A549 (cell line): ENCODE measurements at regions not wholly inside any gene's neighbourhood (a gene's known extent, or its start where the extent isn't known, plus 50 kb on each side); places are given as distances from the start of the nearest gene placed in this dataset.

ENCODE experiments used
- ATAC-seq, 2 experiments: fragments of 200-7000 bp in 1 of 2; fragments of >200 bp in 1 of 2; cut with Nextera tagmentation in 1 of 2; cut with Tn5 transposase in 1 of 2; 3 replicates each; pipeline versions ENCODE4 v1.8.0 to v1.9.1; 2018 to 2020; ENCODE audit warnings: mild to moderate bottlenecking in 1 of 2, moderate library complexity in 1 of 2
- CTCF ChIA-PET: fragments of 300-600 bp; sonication (Branson Sonifier 250); formaldehyde crosslinking; extraction: SDS; loops from one replicate; lab custom pipeline; 2021; ENCODE audit warnings: antibody characterized with exemption, inconsistent platforms; lab: Yijun Ruan, JAX
- POLR2A ChIA-PET: fragments of 350-600 bp; formaldehyde crosslinking; extraction: SDS; loops from one replicate; lab custom pipeline; 2021; ENCODE audit warnings: antibody characterized with exemption, inconsistent platforms; lab: Yijun Ruan, JAX
- DNase-seq, 2 experiments: peaks; one replicate each; pipeline versions ENCODE4 v3.0.0 to v3.0.0-alpha.2; 2011 to 2016; ENCODE audit warnings: low read depth in 1 of 2, low spot score in 1 of 2
- FAIRE-seq: peaks from 2 replicates; lab custom pipeline; 2011; peaks lifted over from hg19 to GRCh38; lab: Jason Lieb, UNC
- H3K27ac ChIP-seq, 2 experiments: fragments of >200 bp; sonication (Bioruptor Twin); formaldehyde crosslinking; 3 replicates each; pipeline ENCODE4 v1.5.1; 2016 to 2017
- H3K4me1 ChIP-seq: fragments of >200 bp; sonication (Bioruptor Twin); formaldehyde crosslinking; 3 replicates; pipeline ENCODE4 v1.6.1; 2016
- H3K4me2 ChIP-seq: fragments of >200 bp; sonication (Bioruptor Twin); formaldehyde crosslinking; 3 replicates; pipeline ENCODE4 v1.6.1; 2016
- H3K4me3 ChIP-seq: fragments of >200 bp; sonication (Bioruptor Twin); formaldehyde crosslinking; 3 replicates; pipeline ENCODE4 v1.5.1; 2016
- H3K9me3 ChIP-seq: fragments of >200 bp; sonication (Bioruptor Twin); formaldehyde crosslinking; 3 replicates; pipeline ENCODE4 v1.6.1; 2016
- BHLHE40 ChIP-seq: IDR thresholded peaks from 2 replicates; pipeline ENCODE4 v1.6.1; 2012; ENCODE audit warnings: low read depth, low read length, inconsistent platforms
- CBX2 ChIP-seq: fragments of 200-600 bp; sonication (generic); IDR thresholded peaks from 2 replicates; pipeline ENCODE4 v1.6.1; 2016; ENCODE audit warnings: low read depth, mild to moderate bottlenecking, borderline replicate concordance
- CBX8 ChIP-seq: fragments of 200-600 bp; sonication (generic); IDR thresholded peaks from 2 replicates; pipeline ENCODE4 v1.6.1; 2016
- CHD2 ChIP-seq: fragments of 150-350 bp; IDR thresholded peaks from 2 replicates; pipeline ENCODE4 v1.6.1; 2014; ENCODE audit warnings: low read length; ENCODE audit not compliant: partially characterized antibody
- CHD4 ChIP-seq: fragments of 200-600 bp; sonication (generic); IDR thresholded peaks from 2 replicates; pipeline ENCODE4 v1.6.1; 2016; ENCODE audit warnings: antibody characterized with exemption, mild to moderate bottlenecking, borderline replicate concordance
- CTCF ChIP-seq: fragments of >200 bp; sonication (Bioruptor Twin); formaldehyde crosslinking; IDR thresholded peaks from 3 replicates; pipeline ENCODE4 v1.5.1; 2016
- E2F6 ChIP-seq: IDR thresholded peaks from 2 replicates; pipeline ENCODE4 v1.6.1; 2012; ENCODE audit warnings: low read depth, borderline replicate concordance
- EHMT2 ChIP-seq: fragments of 200-600 bp; sonication (generic); IDR thresholded peaks from 2 replicates; pipeline ENCODE4 v1.6.1; 2016; ENCODE audit warnings: antibody characterized with exemption, low read depth, mild to moderate bottlenecking, moderate library complexity
- ELK1 ChIP-seq: fragments of 150-350 bp; IDR thresholded peaks from 2 replicates; pipeline ENCODE4 v1.6.1; 2014; ENCODE audit warnings: low read depth, mild to moderate bottlenecking, low read length
- FOXS1 ChIP-seq: fragments of 250-450 bp; sonication (Bioruptor Pico); IDR thresholded peaks from 2 replicates; pipeline ENCODE4 v1.5.0; 2020; ENCODE audit warnings: mild to moderate bottlenecking, moderate library complexity
- GATA3 ChIP-seq: IDR thresholded peaks from 2 replicates; pipeline ENCODE4 v1.6.1; 2012; ENCODE audit warnings: borderline replicate concordance
- HOXB5 ChIP-seq: fragments of 250-450 bp; sonication (Bioruptor Pico); IDR thresholded peaks from 2 replicates; pipeline ENCODE4 v1.5.0; 2020; ENCODE audit warnings: mild to moderate bottlenecking, moderate library complexity
- KDM1A ChIP-seq: fragments of 200-600 bp; sonication (generic); IDR thresholded peaks from 2 replicates; pipeline ENCODE4 v1.6.1; 2016; ENCODE audit warnings: low read depth, mild to moderate bottlenecking
- KDM5A ChIP-seq: fragments of 200-600 bp; sonication (generic); IDR thresholded peaks from 2 replicates; pipeline ENCODE4 v1.6.1; 2016; ENCODE audit warnings: antibody characterized with exemption, mild to moderate bottlenecking
- MAX ChIP-seq: IDR thresholded peaks from 2 replicates; pipeline ENCODE4 v1.6.1; 2012
- MAZ ChIP-seq: fragments of 150-350 bp; IDR thresholded peaks from 2 replicates; pipeline ENCODE4 v1.6.1; 2014; ENCODE audit warnings: antibody characterized with exemption, low read depth, low read length, borderline replicate concordance
- NFE2L2 ChIP-seq: fragments of 150-350 bp; conservative IDR thresholded peaks from 2 replicates; pipeline ENCODE4 v1.6.1; 2014; ENCODE audit warnings: low read length
- NR3C1 ChIP-seq: fragments of >200 bp; sonication (Bioruptor Twin); formaldehyde crosslinking; IDR thresholded peaks from 3 replicates; pipeline ENCODE4 v1.6.1; 2017
- POLR2A ChIP-seq: IDR thresholded peaks from 2 replicates; pipeline ENCODE4 v1.6.1; 2012; ENCODE audit warnings: mild to moderate bottlenecking, low read length
- POLR2AphosphoS2 ChIP-seq: conservative IDR thresholded peaks from 2 replicates; pipeline ENCODE4 v1.6.1; 2012; ENCODE audit warnings: low read length, improper control_type of control experiment, inconsistent platforms
- RNF2 ChIP-seq: fragments of 200-600 bp; sonication (generic); IDR thresholded peaks from 2 replicates; pipeline ENCODE4 v1.6.1; 2016; ENCODE audit warnings: low read depth, mild to moderate bottlenecking, antibody characterized with exemption, moderate library complexity, borderline replicate concordance
- ZSCAN20 ChIP-seq: fragments of 250-450 bp; sonication (Bioruptor Pico); IDR thresholded peaks from 2 replicates; pipeline ENCODE4 v1.8.0; 2022; ENCODE audit warnings: mild to moderate bottlenecking, moderate library complexity
- WGBS: methylation state at CpG from one replicate; pipeline ENCODE4 v1.1.6; 2017; ENCODE audit errors: missing lambda C conversion rate; 5-methylcytosine and 5-hydroxymethylcytosine counted together

GRCh38 chr1:23625929-23626535, 65.6 kb upstream of the RPL11 start:
- Histone ChIP-seq H3K4me3 (no peak overlapping the region), H3K4me2 (no peak overlapping the region), H3K9me3 (no peaks in the 10 kb centered on the region), H3K4me1 (peaks cover 11% of the 10 kb centered on the region), H3K27ac (no peak overlapping the region)
- no peak for ATAC-seq
- WGBS = 33% methylated on average over 1 of the region's 1 CpG
- DNase-seq = no peak
- no peak for FAIRE-seq
- POLR2A ChIA-PET = no interaction called here
- TF ChIP-seq FOXS1 (no peak), NFE2L2 (no peak), E2F6 (no peak), BHLHE40 (no peak), EHMT2 (no peak), GATA3 (no peak), KDM1A (no peak), NR3C1 (no peak), MAZ (no peak), MAX (no peak), POLR2AphosphoS2 (no peak), ZSCAN20 (CRISPR knock-in tag) (no peak), CBX8 (no peak), POLR2A (no peak), KDM5A (no peak), CHD2 (no peak)
- CTCF ChIA-PET = interaction anchor here (1.3 to 2.6 kb wide), 2 partner anchors 11 to 12 kb away, joined by 4 to 8 read pairs; no protein-coding TSS in a partner anchor

- H3K9me3 ChIP-seq = no peaks in the 10 kb centered on the region
- CTCF ChIA-PET = interaction anchor here (1.3 kb wide), 2 partner anchors 13 to 31 kb away, joined by 3 to 4 read pairs; no protein-coding TSS in a partner anchor
- WGBS = 81% methylated on average over 4 of the region's 4 CpGs
- POLR2A ChIA-PET = no interaction called here
- H3K4me1 ChIP-seq = peaks cover 8% of the 10 kb centered on the region
- H3K4me3 ChIP-seq = no peak overlapping the region
- DNase-seq (no peak), FAIRE-seq (no peak), ATAC-seq (no peak)
- TF ChIP-seq HOXB5 (CRISPR knock-in tag) = no peak
- no peak for TF ChIP-seq KDM5A
- no peak for TF ChIP-seq CHD4
- no peak for TF ChIP-seq ELK1
- no peak for TF ChIP-seq KDM1A
- TF ChIP-seq CBX2 = no peak
- no peak for TF ChIP-seq MAX
- no peak for TF ChIP-seq ZSCAN20 (CRISPR knock-in tag)
- TF ChIP-seq CTCF = no peak
- TF ChIP-seq RNF2 = no peak
- no peak overlapping the region for H3K4me2 ChIP-seq
- H3K27ac ChIP-seq = no peak overlapping the region
Measured at GRCh38 chr1:23625459-23625858, 66.1 kb upstream of the RPL11 start.
